ENCODE measurements at regions not wholly inside any gene's neighbourhood (a gene's known extent, or its start where the extent isn't known, plus 50 kb on each side); places are given as distances from the start of the nearest gene placed in this dataset.

DNA sequence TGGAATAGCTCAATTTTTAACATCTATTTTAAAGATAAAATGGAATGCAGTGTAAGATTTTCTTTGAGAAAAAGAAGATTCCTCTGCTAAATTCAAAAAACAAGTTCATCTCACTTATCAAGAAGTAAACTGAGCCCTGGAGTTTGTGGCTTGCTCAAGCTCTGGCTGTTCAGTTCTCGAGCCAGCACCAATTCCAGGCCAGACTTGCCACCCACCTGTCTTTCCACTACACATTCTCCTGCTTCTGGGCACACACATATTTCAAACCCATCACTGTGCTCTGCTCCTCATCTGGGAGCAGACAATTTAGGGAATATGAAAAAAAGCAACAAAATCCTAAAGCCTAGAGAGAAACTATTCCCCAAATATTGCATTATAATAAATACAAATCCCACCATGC, 424.5 kb downstream of the ENC1 start:
- no peak for TF ChIP-seq REST (IDR thresholded peaks at IDR 0.05; ENCODE audit: low read depth)
- TF ChIP-seq CEBPB (IDR thresholded peaks at IDR 0.05) = no peak
